OCI-LY7 (cell line): ENCODE measurements at regions not wholly inside any gene's neighbourhood (a gene's known extent, or its start where the extent isn't known, plus 50 kb on each side); places are given as distances from the start of the nearest gene placed in this dataset.

Source experiments
- CTCF ChIP-seq: fragments of 200-600 bp; sonication (generic); conservative IDR thresholded peaks from 2 replicates; pipeline ENCODE4 v1.5.1; 2014; ENCODE audit warnings: mild to moderate bottlenecking, antibody characterized with exemption, low read length, moderate library complexity, mixed read lengths
- EZH2phosphoT487 ChIP-seq: fragments of 200-600 bp; sonication (generic); IDR thresholded peaks from 2 replicates; pipeline ENCODE4 v1.6.1; 2018; ENCODE audit warnings: low read depth, borderline replicate concordance, mild to moderate bottlenecking, mixed run types, antibody characterized with exemption, low read length, moderate library complexity, mixed read lengths

GRCh38 chr12:83432176-83432719 lies 745.5 kb downstream of the TMTC2 start:
- no peak for TF ChIP-seq CTCF
- no peak for TF ChIP-seq EZH2phosphoT487
